ENCODE measurements at regions not wholly inside any gene's neighbourhood (a gene's known extent, or its start where the extent isn't known, plus 50 kb on each side); places are given as distances from the start of the nearest gene placed in this dataset.

DNA sequence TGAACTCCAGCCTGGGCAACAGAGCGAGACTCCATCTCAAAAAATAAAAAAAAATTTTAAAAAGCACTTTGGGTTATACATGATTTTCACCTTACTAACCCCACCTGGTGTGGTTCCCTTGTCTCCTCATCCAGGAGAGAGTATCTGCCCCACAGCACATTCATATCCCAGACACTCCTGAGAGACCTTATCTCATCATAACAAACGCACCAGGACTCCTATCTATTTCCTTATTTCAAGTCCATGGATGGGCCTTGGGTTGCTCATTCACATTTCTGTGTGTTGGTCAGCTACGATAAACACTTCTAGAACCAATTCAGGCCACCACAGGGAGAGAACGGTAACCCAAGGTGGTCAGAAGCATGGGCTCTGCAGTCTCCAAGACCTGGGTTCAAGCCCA is 88.6 kb upstream of the SPATA12 start:
- ATAC-seq = no peak
- TF ChIP-seq, protein P1, sequence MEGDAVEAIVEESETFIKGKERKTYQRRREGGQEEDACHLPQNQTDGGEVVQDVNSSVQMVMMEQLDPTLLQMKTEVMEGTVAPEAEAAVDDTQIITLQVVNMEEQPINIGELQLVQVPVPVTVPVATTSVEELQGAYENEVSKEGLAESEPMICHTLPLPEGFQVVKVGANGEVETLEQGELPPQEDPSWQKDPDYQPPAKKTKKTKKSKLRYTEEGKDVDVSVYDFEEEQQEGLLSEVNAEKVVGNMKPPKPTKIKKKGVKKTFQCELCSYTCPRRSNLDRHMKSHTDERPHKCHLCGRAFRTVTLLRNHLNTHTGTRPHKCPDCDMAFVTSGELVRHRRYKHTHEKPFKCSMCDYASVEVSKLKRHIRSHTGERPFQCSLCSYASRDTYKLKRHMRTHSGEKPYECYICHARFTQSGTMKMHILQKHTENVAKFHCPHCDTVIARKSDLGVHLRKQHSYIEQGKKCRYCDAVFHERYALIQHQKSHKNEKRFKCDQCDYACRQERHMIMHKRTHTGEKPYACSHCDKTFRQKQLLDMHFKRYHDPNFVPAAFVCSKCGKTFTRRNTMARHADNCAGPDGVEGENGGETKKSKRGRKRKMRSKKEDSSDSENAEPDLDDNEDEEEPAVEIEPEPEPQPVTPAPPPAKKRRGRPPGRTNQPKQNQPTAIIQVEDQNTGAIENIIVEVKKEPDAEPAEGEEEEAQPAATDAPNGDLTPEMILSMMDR (IDR thresholded peaks at IDR 0.05) = no peak
- H3K4me3 ChIP-seq = no peak overlapping the region
- no peaks in the 10 kb centered on the region for H3K27me3 ChIP-seq
- no peaks in the 10 kb centered on the region for H3K9me3 ChIP-seq
- no peak overlapping the region for H3K27ac ChIP-seq
- H3K4me1 ChIP-seq = no peaks in the 10 kb centered on the region
- no peak for DNase-seq
- intact Hi-C loops (cut with DNase I) = no loop called here
- no peaks in the 10 kb centered on the region for H3K36me3 ChIP-seq

DNA sequence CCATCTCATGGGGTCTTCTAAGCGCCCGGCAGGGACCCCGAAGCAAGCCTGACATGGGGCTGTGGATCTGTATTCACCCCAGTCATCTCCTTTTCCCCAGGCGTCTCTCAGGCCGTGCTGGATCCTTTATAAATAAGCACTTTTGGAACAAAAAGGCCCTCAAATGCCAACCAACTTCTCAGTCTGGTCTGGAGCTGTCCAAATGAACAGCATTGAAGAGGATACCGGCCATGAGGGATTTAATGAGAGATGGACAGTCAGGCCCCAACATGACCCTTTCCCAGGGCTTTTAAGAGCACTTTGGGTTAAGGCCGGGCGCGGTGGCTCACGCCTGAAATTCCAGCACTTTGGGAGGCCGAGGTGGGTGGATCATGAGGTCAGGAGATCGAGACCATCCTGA is 89.2 kb upstream of the SPATA12 start:
- Histone ChIP-seq H3K4me3 (no peak overlapping the region), H3K27me3 (no peaks in the 10 kb centered on the region), H3K27ac (no peak overlapping the region), H3K4me1 (no peaks in the 10 kb centered on the region), H3K9me3 (no peaks in the 10 kb centered on the region), H3K36me3 (no peaks in the 10 kb centered on the region)
- intact Hi-C loops (cut with DNase I) = no loop called here
- TF ChIP-seq, protein P1 (IDR thresholded peaks at IDR 0.05) = no peak
- ATAC-seq (no peak), DNase-seq (no peak)

DNA sequence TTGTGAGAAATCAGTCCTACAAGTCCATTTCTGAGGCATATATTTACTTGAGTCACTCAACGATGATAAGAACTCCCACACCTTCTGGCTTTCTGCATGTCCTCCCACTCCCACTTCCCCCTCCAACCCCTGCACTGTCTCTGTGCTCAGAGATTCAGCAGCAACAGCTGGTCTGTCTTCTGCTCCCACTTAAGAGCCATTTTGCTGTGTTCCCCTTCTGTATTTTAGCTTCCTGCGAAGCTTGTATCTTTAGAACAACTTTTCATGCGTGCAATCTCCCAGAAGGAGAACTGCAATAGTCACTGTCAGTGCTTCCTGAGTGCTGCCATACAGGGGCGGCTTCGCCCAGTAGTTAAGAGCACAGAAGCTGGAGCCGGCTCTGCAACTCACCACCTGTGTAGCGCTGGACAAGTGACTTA is 90.0 kb upstream of the SPATA12 start:
- no peak for DNase-seq

DNA sequence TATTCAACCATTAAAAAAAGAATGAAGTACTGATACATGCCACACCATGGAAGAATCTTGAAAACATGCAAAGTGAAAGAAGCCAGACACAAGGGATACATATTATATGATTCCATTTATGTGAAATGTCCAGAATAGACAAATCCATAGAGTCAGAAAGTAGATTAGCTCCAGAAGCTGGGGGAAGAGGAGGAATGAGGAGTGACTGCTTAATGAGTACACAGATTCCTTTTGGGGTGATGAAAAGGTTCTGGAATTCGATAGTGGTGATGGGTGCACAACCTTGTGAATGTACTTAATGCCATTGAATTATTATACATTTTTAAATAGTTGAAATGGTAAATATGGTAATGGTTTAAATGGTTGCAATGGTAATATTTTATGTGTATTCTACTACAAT is 90.6 kb upstream of the SPATA12 start:
- no peaks in the 10 kb centered on the region for H3K9me3 ChIP-seq
- DNase-seq (no peak), ATAC-seq (no peak)
- no peaks in the 10 kb centered on the region for H3K4me1 ChIP-seq
- intact Hi-C loops (cut with DNase I) = no loop called here
- H3K36me3 ChIP-seq = no peaks in the 10 kb centered on the region
- TF ChIP-seq, protein P1 (IDR thresholded peaks at IDR 0.05) = no peak
- H3K27me3 ChIP-seq = no peaks in the 10 kb centered on the region
- no peak overlapping the region for H3K4me3 ChIP-seq
- H3K27ac ChIP-seq = no peak overlapping the region

More for the DNA sequence above, 90.0 kb upstream of the SPATA12 start:
- no peak overlapping the region for H3K27ac ChIP-seq
- no peak overlapping the region for H3K4me3 ChIP-seq
- H3K27me3 ChIP-seq = no peaks in the 10 kb centered on the region
- peak; percentile 79 for ATAC-seq
- H3K9me3 ChIP-seq = no peaks in the 10 kb centered on the region
- no peaks in the 10 kb centered on the region for H3K4me1 ChIP-seq
- TF ChIP-seq, protein P1 (IDR thresholded peaks at IDR 0.05) = no peak
- H3K36me3 ChIP-seq = no peaks in the 10 kb centered on the region
- intact Hi-C loops (cut with DNase I) = no loop called here

DNA sequence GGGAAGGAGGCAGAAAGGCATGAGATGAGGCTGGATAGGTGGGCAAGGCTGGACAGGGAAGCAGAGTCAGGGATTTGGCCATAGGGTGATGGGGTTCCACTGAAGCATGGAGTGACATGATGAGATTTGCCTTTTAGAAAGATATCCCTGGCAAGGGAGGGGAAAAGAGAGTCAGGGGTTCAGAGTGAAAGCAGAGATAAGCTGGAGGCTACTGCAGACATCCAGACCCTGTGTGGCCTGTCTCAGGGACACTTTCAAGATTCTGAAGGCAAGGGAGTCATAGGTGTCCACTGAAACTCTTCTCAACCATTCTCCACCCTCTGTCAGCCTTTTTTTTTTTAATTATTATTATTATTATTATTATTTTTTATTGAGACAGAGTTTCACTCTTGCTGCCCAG is 94.0 kb upstream of the SPATA12 start:
- Histone ChIP-seq H3K9me3 (no peaks in the 10 kb centered on the region), H3K4me3 (no peak overlapping the region), H3K27me3 (no peaks in the 10 kb centered on the region), H3K27ac (no peak overlapping the region), H3K4me1 (no peaks in the 10 kb centered on the region), H3K36me3 (no peaks in the 10 kb centered on the region)
- intact Hi-C loops (cut with DNase I) = no loop called here
- TF ChIP-seq, protein P1 (IDR thresholded peaks at IDR 0.05) = no peak
- DNase-seq = no peak
- ATAC-seq = no peak

DNA sequence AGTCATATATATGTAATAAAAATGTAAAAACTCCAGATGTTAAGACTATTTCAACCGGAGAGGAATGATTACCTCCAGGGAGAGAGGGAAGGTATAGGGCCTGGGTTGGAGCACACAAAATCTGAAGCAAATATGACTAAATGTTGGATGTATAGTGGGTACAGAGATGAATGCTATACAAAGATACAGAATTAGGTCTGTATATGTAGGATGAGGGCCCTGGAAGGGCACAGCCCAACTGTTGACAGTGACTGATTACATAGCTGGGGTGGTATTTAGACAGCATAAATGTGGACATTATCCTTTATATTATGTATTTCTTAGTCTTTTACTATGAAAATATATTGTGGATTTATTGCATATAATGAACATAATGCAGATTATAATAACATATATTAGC is 94.4 kb upstream of the SPATA12 start:
- Histone ChIP-seq H3K27ac (no peak overlapping the region), H3K4me1 (no peaks in the 10 kb centered on the region), H3K36me3 (no peaks in the 10 kb centered on the region), H3K4me3 (no peak overlapping the region), H3K27me3 (no peaks in the 10 kb centered on the region), H3K9me3 (no peaks in the 10 kb centered on the region)
- ATAC-seq (no peak), DNase-seq (no peak)
- TF ChIP-seq, protein P1 (IDR thresholded peaks at IDR 0.05) = no peak
- intact Hi-C loops (cut with DNase I) = no loop called here
